ENCODE measurements at regions not wholly inside any gene's neighbourhood (a gene's known extent, or its start where the extent isn't known, plus 50 kb on each side); places are given as distances from the start of the nearest gene placed in this dataset.

- TF ChIP-seq, protein P1, sequence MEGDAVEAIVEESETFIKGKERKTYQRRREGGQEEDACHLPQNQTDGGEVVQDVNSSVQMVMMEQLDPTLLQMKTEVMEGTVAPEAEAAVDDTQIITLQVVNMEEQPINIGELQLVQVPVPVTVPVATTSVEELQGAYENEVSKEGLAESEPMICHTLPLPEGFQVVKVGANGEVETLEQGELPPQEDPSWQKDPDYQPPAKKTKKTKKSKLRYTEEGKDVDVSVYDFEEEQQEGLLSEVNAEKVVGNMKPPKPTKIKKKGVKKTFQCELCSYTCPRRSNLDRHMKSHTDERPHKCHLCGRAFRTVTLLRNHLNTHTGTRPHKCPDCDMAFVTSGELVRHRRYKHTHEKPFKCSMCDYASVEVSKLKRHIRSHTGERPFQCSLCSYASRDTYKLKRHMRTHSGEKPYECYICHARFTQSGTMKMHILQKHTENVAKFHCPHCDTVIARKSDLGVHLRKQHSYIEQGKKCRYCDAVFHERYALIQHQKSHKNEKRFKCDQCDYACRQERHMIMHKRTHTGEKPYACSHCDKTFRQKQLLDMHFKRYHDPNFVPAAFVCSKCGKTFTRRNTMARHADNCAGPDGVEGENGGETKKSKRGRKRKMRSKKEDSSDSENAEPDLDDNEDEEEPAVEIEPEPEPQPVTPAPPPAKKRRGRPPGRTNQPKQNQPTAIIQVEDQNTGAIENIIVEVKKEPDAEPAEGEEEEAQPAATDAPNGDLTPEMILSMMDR (IDR thresholded peaks at IDR 0.05), result peak; percentile 42
- no peak for TF ChIP-seq ZFX (IDR thresholded peaks at IDR 0.05; ENCODE audit: borderline replicate concordance)
Observed at GRCh38 chr6:139996253-139996834, 621.9 kb upstream of the CITED2 start.
